ENCODE measurements at regions not wholly inside any gene's neighbourhood (a gene's known extent, or its start where the extent isn't known, plus 50 kb on each side); places are given as distances from the start of the nearest gene placed in this dataset.

GRCh38 chr14:87840906-87841305 lies 152.1 kb downstream of the GALC start:
- TF ChIP-seq CTCF (IDR thresholded peaks at IDR 0.05; ENCODE audit: low read depth, low read length) (no peak), POLR2A (IDR thresholded peaks at IDR 0.05; ENCODE audit: extremely low read depth, insufficient read length) (no peak), MAX (IDR thresholded peaks at IDR 0.05; ENCODE audit: low read depth, low read length) (no peak), MYC (IDR thresholded peaks at IDR 0.05; ENCODE audit: low read depth, low read length) (no peak)

All from NB4 (cell line).